Neuronal stem cell (in vitro differentiated cells): ENCODE measurements at regions not wholly inside any gene's neighbourhood (a gene's known extent, or its start where the extent isn't known, plus 50 kb on each side); places are given as distances from the start of the nearest gene placed in this dataset.

ENCODE experiments used
- DNase-seq: peaks from one replicate; pipeline ENCODE4 v3.0.0-alpha.2; 2013; ENCODE audit warnings: low spot score
- H2AFZ ChIP-seq: one replicate; pipeline ENCODE4 v1.6.1; 2013; ENCODE audit warnings: mild to moderate bottlenecking, low read length, inconsistent platforms
- H2AK5ac ChIP-seq: 2 replicates; pipeline ENCODE4 v1.6.1; 2013; ENCODE audit warnings: low read depth, mild to moderate bottlenecking, inconsistent platforms, low read length, moderate library complexity, mixed read lengths
- H2BK120ac ChIP-seq: 2 replicates; pipeline ENCODE4 v1.6.1; 2013; ENCODE audit warnings: low read depth, mild to moderate bottlenecking, inconsistent platforms, low read length, moderate library complexity, mixed read lengths
- H2BK12ac ChIP-seq: one replicate; pipeline ENCODE4 v1.6.1; 2013; ENCODE audit warnings: low read length, inconsistent platforms
- H2BK15ac ChIP-seq: 2 replicates; pipeline ENCODE4 v1.6.1; 2013; ENCODE audit warnings: mild to moderate bottlenecking, low read length, inconsistent platforms, mixed read lengths
- H2BK5ac ChIP-seq: one replicate; pipeline ENCODE4 v1.6.1; 2013; ENCODE audit warnings: inconsistent platforms, mild to moderate bottlenecking, low read length, moderate library complexity
- H3K14ac ChIP-seq: one replicate; pipeline ENCODE4 v1.6.1; 2013; ENCODE audit warnings: low read length, inconsistent platforms
- H3K18ac ChIP-seq: 2 replicates; pipeline ENCODE4 v1.6.1; 2013; ENCODE audit warnings: low read length, inconsistent platforms
- H3K23ac ChIP-seq: 2 replicates; pipeline ENCODE4 v1.6.1; 2013; ENCODE audit warnings: low read depth, mild to moderate bottlenecking, mixed read lengths, low read length, inconsistent platforms; ENCODE audit not compliant: poor library complexity
- H3K27ac ChIP-seq: replicated peaks from 3 replicates; pipeline ENCODE4 v1.5.1; 2013; ENCODE audit warnings: low read length, inconsistent platforms
- H3K27me3 ChIP-seq, 3 experiments: 2 replicates each; pipeline ENCODE4 v1.6.1; 2013; ENCODE audit warnings: low read length in 3 of 3, mild to moderate bottlenecking in 2 of 3, inconsistent platforms in 1 of 3, low read depth in 1 of 3, mixed read lengths in 1 of 3, moderate library complexity in 1 of 3; ENCODE audit not compliant: control insufficient read depth in 3 of 3, insufficient read depth in 3 of 3
- H3K36me3 ChIP-seq, 2 donors: replicated peaks in 1 of 2; 2 replicates each; pipeline ENCODE4 v1.6.1; 2013; ENCODE audit warnings: low read length in 2 of 2; ENCODE audit not compliant: control insufficient read depth in 2 of 2, insufficient read depth in 2 of 2
- H3K4ac ChIP-seq: 2 replicates; pipeline ENCODE4 v1.6.1; 2013; ENCODE audit warnings: inconsistent platforms, mild to moderate bottlenecking, low read length, moderate library complexity
- H3K4me1 ChIP-seq, 2 donors: 1 replicate in 1 of 2; 2 replicates in 1 of 2; pipeline ENCODE4 v1.6.1; 2013; ENCODE audit warnings: low read length in 2 of 2, low read depth in 1 of 2; ENCODE audit not compliant: control insufficient read depth in 2 of 2, insufficient read depth in 1 of 2
- H3K4me2 ChIP-seq: one replicate; pipeline ENCODE4 v1.6.1; 2013; ENCODE audit warnings: mild to moderate bottlenecking, low read length, inconsistent platforms; ENCODE audit not compliant: insufficient read depth, poor library complexity, severe bottlenecking
- H3K4me3 ChIP-seq, 2 donors: 2 replicates each; pipeline ENCODE4 v1.5.1; 2013; ENCODE audit warnings: low read length in 2 of 2, mild to moderate bottlenecking in 2 of 2, inconsistent platforms in 1 of 2, moderate library complexity in 1 of 2
- H3K79me1 ChIP-seq: one replicate; pipeline ENCODE4 v1.6.1; 2013; ENCODE audit warnings: low read depth, mild to moderate bottlenecking, inconsistent platforms, low read length, moderate library complexity
- H3K9ac ChIP-seq: one replicate; pipeline ENCODE4 v1.6.1; 2013; ENCODE audit warnings: mild to moderate bottlenecking, low read depth, low read length, inconsistent platforms; ENCODE audit not compliant: poor library complexity
- H3K9me3 ChIP-seq, 2 donors: replicated peaks in 1 of 2; 2 replicates each; pipeline versions ENCODE3 to v1.6.1; 2013; ENCODE audit warnings: low read length in 2 of 2, mild to moderate bottlenecking in 2 of 2, inconsistent platforms in 1 of 2, low read depth in 1 of 2, mixed read lengths in 1 of 2, moderate library complexity in 1 of 2; ENCODE audit not compliant: control insufficient read depth in 2 of 2, insufficient read depth in 1 of 2
- H4K8ac ChIP-seq: one replicate; pipeline ENCODE4 v1.6.1; 2013; ENCODE audit warnings: low read depth, mild to moderate bottlenecking, inconsistent platforms, low read length, moderate library complexity
- H4K91ac ChIP-seq: one replicate; pipeline ENCODE4 v1.6.1; 2013; ENCODE audit warnings: low read length, low read depth, mild to moderate bottlenecking, inconsistent platforms; ENCODE audit not compliant: poor library complexity
- WGBS, 2 donors: extraction: QIAGEN DNeasy Blood & Tissue Kit; methylation state at CpG; one replicate each; pipeline ENCODE4 v1.1.7; 2013; ENCODE audit warnings: missing lambda C conversion rate in 2 of 2, mixed read lengths in 1 of 2; ENCODE audit not compliant: insufficient read length in 2 of 2, insufficient replicate concordance in 1 of 2; ENCODE audit errors: extremely low coverage in 2 of 2; 5-methylcytosine and 5-hydroxymethylcytosine counted together

GRCh38 chr2:126444512-126444911, 211.4 kb upstream of the GYPC start:
- peaks cover 0 to 2% of the 10 kb centered on the region in 2 donors for H3K36me3 ChIP-seq
- no peak overlapping the region for H4K8ac ChIP-seq
- no peak overlapping the region for H2BK120ac ChIP-seq
- DNase-seq = no peak
- H3K14ac ChIP-seq = no peak overlapping the region
- no peak overlapping the region for H3K4me2 ChIP-seq
- H2BK15ac ChIP-seq = no peak overlapping the region
- no peak overlapping the region for H3K23ac ChIP-seq
- H2BK12ac ChIP-seq = no peak overlapping the region
- H3K27ac ChIP-seq = no peak overlapping the region
- peaks cover 2% of the 10 kb centered on the region for H3K79me1 ChIP-seq
- no CpG with 5 or more reads among the region's 1 CpG for whole genome bisulfite sequencing, 2 donors
- no peak overlapping the region for H3K4me3 ChIP-seq
- no peak overlapping the region for H2AK5ac ChIP-seq
- no peak overlapping the region for H3K9ac ChIP-seq
- H3K4ac ChIP-seq = no peak overlapping the region
- no peak overlapping the region for H3K18ac ChIP-seq
- H3K9me3 ChIP-seq = peaks cover 0 to 2% of the 10 kb centered on the region in 2 donors
- H3K27me3 ChIP-seq = no peaks in the 10 kb centered on the region
- peaks cover 0 to 11% of the 10 kb centered on the region in 2 donors for H3K4me1 ChIP-seq
- no peak overlapping the region for H2AFZ ChIP-seq
- H4K91ac ChIP-seq = no peak overlapping the region
- no peak overlapping the region for H2BK5ac ChIP-seq

- Histone ChIP-seq H3K4ac (no peak overlapping the region), H3K23ac (no peak overlapping the region), H3K4me2 (no peak overlapping the region), H3K9me3 (peaks cover 0 to 2% of the 10 kb centered on the region in 2 donors), H3K27ac (peak overlapping the region; percentile 3), H3K27me3 (no peaks in the 10 kb centered on the region), H3K18ac (no peak overlapping the region), H2BK12ac (no peak overlapping the region), H3K4me3 (no peak overlapping the region), H2AFZ (no peak overlapping the region), H4K91ac (no peak overlapping the region), H3K4me1 (peaks cover 0 to 11% of the 10 kb centered on the region in 2 donors), H2AK5ac (no peak overlapping the region), H3K9ac (no peak overlapping the region), H2BK120ac (no peak overlapping the region), H4K8ac (no peak overlapping the region), H2BK5ac (no peak overlapping the region), H3K36me3 (peaks cover 0 to 2% of the 10 kb centered on the region in 2 donors), H2BK15ac (no peak overlapping the region), H3K14ac (no peak overlapping the region), H3K79me1 (peaks cover 2% of the 10 kb centered on the region)
- DNase-seq = peak; percentile 41
- no CpG with 5 or more reads among the region's 3 CpGs for whole genome bisulfite sequencing, 2 donors
These were observed 209.8 kb upstream of the GYPC start for GRCh38 chr2:126446106-126446695.

GRCh38 chr2:126448611-126449010, 207.3 kb upstream of the GYPC start:
- Histone ChIP-seq H4K91ac (no peak overlapping the region), H3K4me3 (no peak overlapping the region), H3K36me3 (peaks cover 0 to 2% of the 10 kb centered on the region in 2 donors), H3K4ac (no peak overlapping the region), H2BK12ac (no peak overlapping the region), H3K27ac (no peak overlapping the region), H3K4me2 (no peak overlapping the region), H3K18ac (no peak overlapping the region), H2BK5ac (no peak overlapping the region), H2BK15ac (no peak overlapping the region), H3K27me3 (no peaks in the 10 kb centered on the region), H2BK120ac (no peak overlapping the region), H2AK5ac (no peak overlapping the region), H3K9ac (no peak overlapping the region), H3K14ac (no peak overlapping the region), H2AFZ (no peak overlapping the region), H3K79me1 (peaks cover 2% of the 10 kb centered on the region), H3K9me3 (peaks cover 0 to 2% of the 10 kb centered on the region in 2 donors), H3K23ac (no peak overlapping the region), H4K8ac (no peak overlapping the region), H3K4me1 (peaks cover 0 to 11% of the 10 kb centered on the region in 2 donors)
- DNase-seq = no peak
- no CpG with 5 or more reads among the region's 5 CpGs for WGBS, 2 donors

GRCh38 chr2:126449677-126450076, 206.3 kb upstream of the GYPC start:
- Histone ChIP-seq H3K23ac (no peak overlapping the region), H3K4me1 (peaks cover 0 to 11% of the 10 kb centered on the region in 2 donors), H2BK15ac (no peak overlapping the region), H3K27ac (no peak overlapping the region), H3K14ac (no peak overlapping the region), H3K4me3 (no peak overlapping the region), H3K18ac (no peak overlapping the region), H3K9ac (no peak overlapping the region), H2BK5ac (no peak overlapping the region), H3K27me3 (no peaks in the 10 kb centered on the region), H3K4ac (no peak overlapping the region), H4K91ac (no peak overlapping the region), H3K79me1 (peaks cover 2% of the 10 kb centered on the region), H4K8ac (no peak overlapping the region), H2BK120ac (no peak overlapping the region), H3K36me3 (peaks cover 0 to 2% of the 10 kb centered on the region in 2 donors), H2BK12ac (no peak overlapping the region), H3K9me3 (peaks cover 0 to 2% of the 10 kb centered on the region in 2 donors), H3K4me2 (no peak overlapping the region), H2AK5ac (no peak overlapping the region), H2AFZ (no peak overlapping the region)
- no peak for DNase-seq
- no CpG with 5 or more reads among the region's 2 CpGs for WGBS, 2 donors
